Transverse colon (tissue), 4 donors: ENCODE measurements at regions not wholly inside any gene's neighbourhood (a gene's known extent, or its start where the extent isn't known, plus 50 kb on each side); places are given as distances from the start of the nearest gene placed in this dataset.
"Not testable (repeated sequence)": the region's sequence is repeated elsewhere in the genome, so short reads cannot be mapped to it uniquely, and the experiment has no call there.

Experiments used
- DNase-seq: peaks from one replicate; pipeline ENCODE4 v3.0.0-alpha.2; 2019
- H3K27ac ChIP-seq, 4 donors: fragments of 200-600 bp; sonication (generic); 2 replicates each; pipeline ENCODE4 v1.5.1; 2016 to 2018; ENCODE audit warnings: inconsistent platforms in 4 of 4
- H3K27me3 ChIP-seq: fragments of 200-600 bp; sonication (generic); 2 replicates; pipeline ENCODE4 v1.5.1; 2017; ENCODE audit warnings: inconsistent platforms
- H3K36me3 ChIP-seq, 4 donors: fragments of 200-600 bp; sonication (generic); 2 replicates each; pipeline ENCODE4 v1.5.1; 2017 to 2019; ENCODE audit warnings: inconsistent platforms in 4 of 4
- H3K4me1 ChIP-seq, 4 donors: fragments of 200-600 bp; sonication (generic); 2 replicates each; pipeline ENCODE4 v1.5.1; 2017 to 2020; ENCODE audit warnings: inconsistent platforms in 4 of 4
- H3K4me3 ChIP-seq, 4 donors: fragments of 200-600 bp; sonication (generic); 1 replicate in 1 of 4; 2 replicates in 3 of 4; pipeline versions ENCODE4 v1.5.1 to v1.6.1; 2017 to 2019; ENCODE audit warnings: inconsistent platforms in 4 of 4
- H3K9me3 ChIP-seq, 2 donors: fragments of 200-600 bp; sonication (generic); 2 replicates each; pipeline ENCODE4 v1.5.1; 2017 to 2019; ENCODE audit warnings: inconsistent platforms in 2 of 2
- CTCF ChIP-seq, 5 experiments: fragments of 200-600 bp in 3 of 5; fragments of 450-650 bp in 2 of 5; sonication (generic) in 3 of 5; IDR thresholded peaks; 1 replicate in 2 of 5; 2 replicates in 3 of 5; pipeline ENCODE4 v1.5.1; 2016 to 2017; ENCODE audit warnings: antibody characterized with exemption in 5 of 5, inconsistent platforms in 3 of 5, mild to moderate bottlenecking in 2 of 5, moderate library complexity in 1 of 5
- EP300 ChIP-seq: sonication (generic); formaldehyde crosslinking; IDR thresholded peaks from one replicate; pipeline ENCODE4 v1.6.1; 2017; ENCODE audit warnings: antibody characterized with exemption, low read depth
- POLR2A ChIP-seq: fragments of 450-650 bp; IDR thresholded peaks from one replicate; pipeline ENCODE4 v1.6.1; 2016; ENCODE audit warnings: antibody characterized with exemption, mild to moderate bottlenecking, moderate library complexity
- POLR2AphosphoS5 ChIP-seq, 3 donors: sonication (generic); formaldehyde crosslinking; IDR thresholded peaks; one replicate each; pipeline ENCODE4 v1.6.1; 2016; ENCODE audit warnings: antibody characterized with exemption in 3 of 3
- WGBS, 2 donors: methylation state at CpG; one replicate each; pipeline ENCODE4 v1.1.5; 2018; ENCODE audit warnings: low coverage in 1 of 2; 5-methylcytosine and 5-hydroxymethylcytosine counted together
- in situ Hi-C, 4 donors: fragments of 200-750 bp; cut with MboI; loops; one replicate each; pipeline versions ENCODE4 v1.15.0 to v1.15.1; 2017; ENCODE audit warnings: low sequenced_read_pairs in 3 of 4, low pct_ligation_motif_present in 1 of 4, low pct_unique_long_range_greater_than_20kb in 1 of 4
- intact Hi-C: fragments of 100-400 bp; cut with DNase I; formaldehyde crosslinking; loops from one replicate; pipeline ENCODE4 v1.15.1; 2023; ENCODE audit warnings: low total_unique reads

GRCh38 chr9:95684516-95684915 is 167.7 kb upstream of the PTCH1 start:
- in situ Hi-C loops: no loop called here
- Histone ChIP-seq H3K27ac (no peak overlapping the region), H3K9me3 (no peaks in the 10 kb centered on the region), H3K36me3 (no peaks in the 10 kb centered on the region), H3K27me3 (no peaks in the 10 kb centered on the region), H3K4me3 (no peak overlapping the region), H3K4me1 (no peaks in the 10 kb centered on the region)
- WGBS, 2 donors: 75 to 89% methylated on average over 2 of the region's 2 CpGs
- TF ChIP-seq POLR2AphosphoS5 (IDR thresholded peaks at IDR 0.05) (no peak), POLR2A (no peak), EP300 (no peak), CTCF (IDR thresholded peaks at IDR 0.05) (no peak)
- intact Hi-C loops: no loop called here
- no peak for DNase-seq

- 94% methylated on average over 17 of the region's 26 CpGs; no CpG with 5 or more reads in 1 of the 2 donors for WGBS, 2 donors
- H3K36me3 ChIP-seq, intact Hi-C loops, in situ Hi-C loops, H3K27ac ChIP-seq, H3K4me1 ChIP-seq, DNase-seq, H3K4me3 ChIP-seq, H3K9me3 ChIP-seq, H3K27me3 ChIP-seq: not testable (repeated sequence)
Observed at GRCh38 chr9:95680306-95680705, 163.5 kb upstream of the PTCH1 start.

GRCh38 chr9:95679874-95680273 is 163.1 kb upstream of the PTCH1 start:
- no peak for TF ChIP-seq POLR2AphosphoS5 (IDR thresholded peaks at IDR 0.05)
- no peak for TF ChIP-seq EP300
- TF ChIP-seq POLR2A: no peak
- TF ChIP-seq CTCF (IDR thresholded peaks at IDR 0.05): no peak
- H3K4me3 ChIP-seq: no peak overlapping the region
- H3K27me3 ChIP-seq: no peaks in the 10 kb centered on the region
- intact Hi-C loops: no loop called here
- no peaks in the 10 kb centered on the region for H3K4me1 ChIP-seq
- no peak overlapping the region for H3K27ac ChIP-seq
- H3K36me3 ChIP-seq: no peaks in the 10 kb centered on the region
- DNase-seq: no peak
- in situ Hi-C loops: no loop called here
- no peaks in the 10 kb centered on the region for H3K9me3 ChIP-seq
- WGBS, 2 donors: 90% methylated on average over 8 of the region's 8 CpGs; no CpG with 5 or more reads in 1 of the 2 donors

GRCh38 chr9:95678759-95679158 is 162.0 kb upstream of the PTCH1 start:
- Histone ChIP-seq H3K27ac (no peak overlapping the region), H3K4me3 (no peak overlapping the region), H3K9me3 (no peaks in the 10 kb centered on the region), H3K36me3 (no peaks in the 10 kb centered on the region), H3K27me3 (no peaks in the 10 kb centered on the region), H3K4me1 (no peaks in the 10 kb centered on the region)
- TF ChIP-seq POLR2A (no peak), EP300 (no peak), POLR2AphosphoS5 (IDR thresholded peaks at IDR 0.05) (no peak)
- in situ Hi-C loops: no loop called here
- WGBS, 2 donors: no CpG with 5 or more reads among the region's 2 CpGs
- intact Hi-C loops: no loop called here
- no peak for DNase-seq

GRCh38 chr9:95670122-95670521 is 153.4 kb upstream of the PTCH1 start:
- no peak for DNase-seq
- Histone ChIP-seq H3K9me3 (no peaks in the 10 kb centered on the region), H3K4me1 (no peaks in the 10 kb centered on the region), H3K27me3 (no peaks in the 10 kb centered on the region), H3K36me3 (no peaks in the 10 kb centered on the region), H3K27ac (no peak overlapping the region), H3K4me3 (no peak overlapping the region)
- in situ Hi-C loops: no loop called here
- intact Hi-C loops: no loop called here
- TF ChIP-seq POLR2AphosphoS5 (IDR thresholded peaks at IDR 0.05) (no peak), EP300 (no peak), POLR2A (no peak), CTCF (IDR thresholded peaks at IDR 0.05) (no peak)
- 93 to 95% methylated on average over 14 to 15 of the region's 15 CpGs for WGBS, 2 donors
